GM21515 (cell line): ENCODE measurements at regions not wholly inside any gene's neighbourhood (a gene's known extent, or its start where the extent isn't known, plus 50 kb on each side); places are given as distances from the start of the nearest gene placed in this dataset.
"Not testable (repeated sequence)": the region's sequence is repeated elsewhere in the genome, so short reads cannot be mapped to it uniquely, and the experiment has no call there.

ENCODE experiments used
- ATAC-seq: cut with Tn5 transposase; IDR thresholded peaks from one replicate; pipeline ENCODE4 v1.9.1; 2021; ENCODE audit not compliant: unreplicated experiment

GRCh38 chr2:16208241-16208797 is 268.0 kb downstream of the MYCN start:
- ATAC-seq = no peak

DNA sequence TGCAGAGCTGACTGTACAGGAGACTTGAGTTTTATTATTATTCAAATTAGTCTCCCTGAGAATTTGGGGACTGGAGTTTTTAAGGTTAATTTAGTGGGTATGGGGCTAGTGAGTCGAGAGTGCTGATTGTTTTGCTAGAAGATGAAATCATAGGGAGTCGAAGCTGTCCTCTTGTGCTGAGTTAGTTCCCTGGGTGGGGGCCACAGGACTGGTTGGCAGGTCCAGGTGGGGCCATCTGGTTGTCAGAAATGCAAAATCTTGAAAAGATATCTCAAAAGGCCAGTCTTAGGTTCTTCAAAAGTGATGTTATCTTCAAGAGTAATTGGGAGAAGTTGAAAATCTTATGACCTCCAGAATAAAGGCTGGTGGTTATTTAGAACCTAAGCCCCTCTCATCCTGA is 267.3 kb downstream of the MYCN start:
- no peak for ATAC-seq

- ATAC-seq = no peak
Observed at GRCh38 chr2:16207151-16207550, 266.8 kb downstream of the MYCN start.

DNA sequence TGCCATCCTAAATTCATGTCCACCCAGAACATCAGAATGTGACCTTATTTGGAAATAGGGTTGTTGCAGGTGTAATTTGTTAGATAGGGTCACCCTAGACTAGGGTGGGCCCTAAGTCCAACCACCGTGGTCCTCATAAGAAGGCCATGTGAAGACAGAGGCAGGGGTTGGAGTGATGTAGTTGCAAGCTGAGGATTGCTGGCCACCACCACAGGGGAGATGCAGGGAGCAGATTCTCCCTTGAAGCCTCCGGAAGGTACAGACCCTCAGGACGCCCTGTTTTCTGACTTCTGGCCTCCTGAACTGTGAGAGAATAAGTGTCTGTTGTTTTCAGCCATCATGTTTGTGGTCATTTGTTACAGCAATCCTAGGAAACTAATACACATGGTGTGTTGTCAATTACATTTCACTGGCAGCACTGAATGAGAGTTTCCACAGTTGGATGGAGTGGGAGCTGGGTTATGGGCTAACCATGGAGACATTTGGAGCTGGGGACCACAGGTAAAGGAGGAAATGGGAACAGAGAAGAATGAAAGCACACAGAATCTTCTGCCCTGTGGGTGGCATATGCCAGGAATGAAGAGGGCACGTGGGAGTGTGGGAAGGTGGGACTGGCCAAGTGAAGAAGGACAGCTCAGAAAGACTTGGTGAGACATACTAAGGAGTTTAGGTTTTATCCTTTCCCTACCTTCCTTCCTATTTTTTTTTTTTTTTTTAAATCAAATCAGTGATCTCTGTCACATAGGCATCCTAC is 266.0 kb downstream of the MYCN start:
- ATAC-seq = no peak

GRCh38 chr2:16205631-16206030 is 265.3 kb downstream of the MYCN start:
- no peak for ATAC-seq

- no peak for ATAC-seq
Observed at GRCh38 chr2:16204886-16205620, 264.7 kb downstream of the MYCN start.

GRCh38 chr2:16204251-16204650 is 263.9 kb downstream of the MYCN start:
- ATAC-seq = no peak

DNA sequence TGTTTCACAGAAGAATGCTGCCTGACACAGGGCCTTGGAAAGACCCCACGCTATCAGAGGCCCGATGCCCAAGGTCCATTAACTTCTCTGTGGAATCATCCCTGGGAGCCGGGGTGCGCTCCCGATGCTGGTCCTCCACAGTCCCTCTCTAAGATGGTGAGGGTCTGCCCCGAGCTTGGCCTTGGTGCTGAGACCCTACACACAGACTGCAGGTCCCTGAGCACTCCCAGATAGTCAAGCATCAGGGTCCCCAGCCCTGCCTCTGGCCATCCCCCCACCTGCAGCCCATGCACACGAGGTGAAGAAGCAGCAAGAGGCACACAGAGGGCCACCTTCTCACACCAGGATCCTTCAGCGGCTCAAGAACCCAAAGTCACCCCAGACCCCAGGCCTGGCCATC is 263.3 kb downstream of the MYCN start:
- ATAC-seq = no peak

- no peak for ATAC-seq
Observed at GRCh38 chr2:16203069-16203468, 262.7 kb downstream of the MYCN start.

GRCh38 chr2:16202266-16203020 is 262.1 kb downstream of the MYCN start:
- ATAC-seq = no peak

DNA sequence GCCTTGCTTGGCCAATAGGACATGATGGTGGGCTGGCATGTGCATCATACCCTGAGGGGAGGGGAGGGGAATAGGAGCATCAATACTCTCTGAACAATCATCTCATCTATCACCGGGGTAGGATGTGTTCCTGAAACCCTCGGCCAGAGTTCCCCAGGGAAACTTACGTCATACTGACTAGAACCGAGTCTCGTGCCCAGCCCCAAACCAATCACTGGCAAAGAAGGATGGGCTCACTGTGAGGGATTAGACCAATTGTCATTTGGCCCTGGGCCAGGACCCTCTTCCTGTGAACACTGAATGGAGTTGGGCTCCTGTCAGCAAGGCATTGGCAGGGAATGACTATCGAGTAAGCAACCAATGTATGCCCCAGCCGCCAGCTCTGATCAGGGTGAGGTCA is 261.5 kb downstream of the MYCN start:
- ATAC-seq = no peak

- ATAC-seq = no peak
Observed at GRCh38 chr2:16200554-16201193, 260.3 kb downstream of the MYCN start.

DNA sequence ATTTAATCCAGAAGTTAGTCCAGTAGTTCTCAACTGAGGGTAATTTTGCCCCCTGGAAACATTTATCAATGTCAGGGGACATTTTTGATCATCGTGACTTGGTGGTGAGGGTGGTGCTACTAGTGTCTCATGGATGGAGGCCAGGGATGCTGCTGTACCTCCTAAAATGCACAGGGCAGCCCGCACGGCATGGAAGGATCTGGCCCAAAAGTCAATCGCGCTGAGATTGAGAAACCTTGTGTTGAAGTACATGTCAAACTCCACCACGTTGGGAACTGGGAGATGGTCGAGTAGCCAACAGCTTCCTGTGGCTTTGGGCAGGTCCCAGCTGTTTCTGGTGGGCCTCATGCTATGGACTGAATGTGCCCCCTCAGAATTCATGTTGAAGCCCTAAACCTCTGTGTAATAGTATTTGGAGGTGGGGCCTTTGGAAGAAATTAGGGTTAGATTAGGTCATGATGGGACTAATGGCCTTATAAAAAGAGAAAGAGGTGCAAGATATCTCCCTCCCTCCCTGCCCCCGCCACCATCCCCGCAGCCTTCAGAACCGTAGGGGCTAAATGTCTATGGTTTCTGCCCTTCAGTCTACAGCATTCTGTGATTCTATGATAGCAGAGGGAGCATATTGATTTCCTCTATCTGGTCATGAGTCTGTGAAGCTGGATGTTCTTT is 259.7 kb downstream of the MYCN start:
- no peak for ATAC-seq

- not testable (repeated sequence) for ATAC-seq
Observed at GRCh38 chr2:16199241-16199640, 258.9 kb downstream of the MYCN start.

DNA sequence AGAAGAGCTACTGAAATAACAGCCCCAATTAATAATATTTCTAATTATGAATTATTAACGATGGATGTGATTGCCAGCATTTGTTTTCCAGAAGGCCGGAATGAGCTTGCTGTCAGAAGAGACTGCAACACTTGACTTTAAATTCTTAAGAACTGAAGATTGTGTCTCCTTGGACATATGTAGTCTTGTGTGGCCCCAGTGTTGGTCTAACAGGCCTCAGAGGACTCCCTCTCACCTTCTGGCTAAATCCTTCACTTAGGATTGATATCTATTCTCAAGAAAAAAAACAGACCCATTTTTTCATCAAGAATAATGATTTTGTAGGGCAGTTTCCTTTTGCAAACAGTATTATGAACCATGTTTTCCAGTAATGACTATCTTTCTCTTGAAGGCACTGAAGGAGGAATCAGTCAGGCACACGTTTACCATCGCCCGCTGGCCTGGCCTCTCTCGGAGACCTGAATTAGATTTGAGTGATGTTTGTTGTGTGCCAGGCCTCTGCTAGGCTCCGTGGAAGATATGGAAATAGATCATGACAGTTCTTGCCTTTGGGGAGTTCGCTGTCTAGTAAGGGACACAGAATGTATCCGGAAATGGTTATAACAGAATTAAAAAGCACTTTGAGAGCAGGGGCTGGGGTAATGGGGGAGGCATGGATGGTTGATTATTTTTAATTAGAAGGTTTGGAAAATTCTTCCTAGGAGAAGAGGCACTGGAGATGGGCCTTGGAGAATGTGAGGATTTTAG is 258.0 kb downstream of the MYCN start:
- ATAC-seq = no peak

- ATAC-seq = no peak
Observed at GRCh38 chr2:16197504-16198147, 257.3 kb downstream of the MYCN start.

GRCh38 chr2:16196687-16197503 is 256.5 kb downstream of the MYCN start:
- no peak for ATAC-seq

DNA sequence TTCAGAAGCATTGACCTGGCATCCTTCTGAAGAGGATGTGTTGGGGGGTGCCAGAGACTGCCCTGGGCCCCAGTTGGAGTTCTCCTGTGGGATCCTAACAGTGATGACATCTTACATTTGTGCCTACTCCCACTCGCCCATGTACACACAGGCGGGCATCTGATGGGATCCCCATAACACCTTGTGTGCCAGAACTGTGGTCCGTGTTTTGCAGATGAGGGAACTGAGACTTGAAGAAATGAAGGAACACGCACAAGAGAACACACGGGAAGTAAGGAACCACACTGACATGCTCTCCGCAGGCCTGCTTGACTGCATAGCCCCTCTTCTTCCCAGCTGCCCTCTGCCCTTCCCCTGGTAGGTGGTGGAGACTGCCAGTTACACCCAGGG is 255.3 kb downstream of the MYCN start:
- no peak for ATAC-seq
